AG09319 (cell line): ENCODE measurements at regions not wholly inside any gene's neighbourhood (a gene's known extent, or its start where the extent isn't known, plus 50 kb on each side); places are given as distances from the start of the nearest gene placed in this dataset.

Source experiments
- DNase-seq: peaks from one replicate; pipeline ENCODE4 v3.0.0-alpha.2; 2010; ENCODE audit warnings: low read depth; ENCODE audit errors: extremely low read depth
- CTCF ChIP-seq: IDR thresholded peaks from 2 replicates; pipeline ENCODE4 v1.5.1; 2011; ENCODE audit warnings: low read depth, mild to moderate bottlenecking, inconsistent platforms, low read length, moderate library complexity

GRCh38 chr3:156768390-156768789 lies 57.8 kb upstream of the LEKR1 start:
- no peak for DNase-seq
- TF ChIP-seq CTCF, result no peak

- DNase-seq, result no peak
- no peak for TF ChIP-seq CTCF
These were observed 56.2 kb upstream of the LEKR1 start for GRCh38 chr3:156769721-156770654.

GRCh38 chr3:156770699-156771414 lies 55.3 kb upstream of the LEKR1 start:
- no peak for DNase-seq
- no peak for TF ChIP-seq CTCF

- no peak for TF ChIP-seq CTCF
- DNase-seq, result no peak
These were observed 53.5 kb upstream of the LEKR1 start for GRCh38 chr3:156772588-156773206.

- TF ChIP-seq CTCF, result no peak
- no peak for DNase-seq
These were observed 50.1 kb upstream of the LEKR1 start for GRCh38 chr3:156776031-156776430.
